GM13977 (cell line): ENCODE measurements at regions not wholly inside any gene's neighbourhood (a gene's known extent, or its start where the extent isn't known, plus 50 kb on each side); places are given as distances from the start of the nearest gene placed in this dataset.
"Not testable (repeated sequence)": the region's sequence is repeated elsewhere in the genome, so short reads cannot be mapped to it uniquely, and the experiment has no call there.

Experiments
- DNase-seq: peaks from one replicate; pipeline ENCODE4 v3.0.0; 2012; ENCODE audit warnings: low spot score
- CTCF ChIP-seq: IDR thresholded peaks from 2 replicates; pipeline ENCODE4 v1.5.1; 2012; ENCODE audit warnings: mild to moderate bottlenecking, control low read depth; ENCODE audit not compliant: insufficient read depth; ENCODE audit errors: extremely low read depth, missing control alignments
- in situ Hi-C: fragments of 300-500 bp; cut with MboI; formaldehyde crosslinking; loops from one replicate; pipeline ENCODE4 v1.12.0; 2022; ENCODE audit warnings: low sequenced_read_pairs, low pct_unique_long_range_greater_than_20kb, mixed read lengths, inconsistent platforms; ENCODE audit not compliant: unreplicated experiment

GRCh38 chr4:112708772-112709171 lies 71.8 kb downstream of the LARP7 start:
- no peak for TF ChIP-seq CTCF
- in situ Hi-C loops = no loop called here
- DNase-seq = no peak

GRCh38 chr4:112714922-112715901 lies 78.3 kb downstream of the LARP7 start:
- no peak for TF ChIP-seq CTCF
- in situ Hi-C loops = no loop called here
- no peak for DNase-seq

- no peak for TF ChIP-seq CTCF
- DNase-seq = no peak
- in situ Hi-C loops = no loop called here
These were observed 80.9 kb downstream of the LARP7 start for GRCh38 chr4:112717856-112718255.

- no peak for DNase-seq
- no peak for TF ChIP-seq CTCF
- in situ Hi-C loops = no loop called here
These were observed 84.7 kb downstream of the LARP7 start for GRCh38 chr4:112721627-112722026.

- in situ Hi-C loops = no loop called here
- no peak for TF ChIP-seq CTCF
- no peak for DNase-seq
These were observed 89.1 kb downstream of the LARP7 start for GRCh38 chr4:112726041-112726440.

- DNase-seq, in situ Hi-C loops: not testable (repeated sequence)
These were observed 90.8 kb downstream of the LARP7 start for GRCh38 chr4:112727728-112728127.

- no peak for TF ChIP-seq CTCF
- no peak for DNase-seq
- in situ Hi-C loops = no loop called here
These were observed 94.8 kb downstream of the LARP7 start for GRCh38 chr4:112731715-112732114.
